Heart left ventricle (tissue), 13 donors: ENCODE measurements at regions not wholly inside any gene's neighbourhood (a gene's known extent, or its start where the extent isn't known, plus 50 kb on each side); places are given as distances from the start of the nearest gene placed in this dataset.

Source experiments
- POLR2A ChIP-seq, 2 donors: fragments of 450-650 bp; IDR thresholded peaks; one replicate each; pipeline ENCODE4 v1.6.1; 2017; ENCODE audit warnings: antibody characterized with exemption in 2 of 2, mild to moderate bottlenecking in 2 of 2, moderate library complexity in 2 of 2
- TF ChIP-seq, protein P1 (sequence below), 12 donors: fragments of 200-600 bp; sonication (generic) in 4 of 12; IDR thresholded peaks; one replicate each; pipeline versions ENCODE4 v1.5.0 to v1.8.0; 2018 to 2022; ENCODE audit warnings: antibody characterized with exemption in 12 of 12, mild to moderate bottlenecking in 5 of 12
- donor health status: ischemic (EF 13 %, LVEDD 7.1; RV severe dilation, severe dysfunction).
- donor health status: DM: no; HTN: yes; CAD: no.
- donor health status: DM: no; HTN: no; CAD: no.
- donor health status: ischemic (EF 25% LVEDD 6.9; RV normal size, moderate dysfunction).
- donor health status: ischemic (EF 25% LVEDD 5.7; RV mildly dilated, moderate dysfunction).
- donor health status: ischemic (EF 35%, LVEDD 5.7; RV mildly dilated, moderate dysfunction).
- donor health status: nonischemic (EF 11% LVEDD 7.7; RV severe dilation, severe dysfunction).
- donor health status: DM: yes; HTN: yes; CAD: no.
- donor health status: PGD.
- donor health status: ischemic (EF 29% LVEDD 5.4; RV normal size, mild dysfunction).
- donor health status: nonischemic (EF 23%, LVEDD 6.1; RV moderate dilation, normal function).

DNA sequence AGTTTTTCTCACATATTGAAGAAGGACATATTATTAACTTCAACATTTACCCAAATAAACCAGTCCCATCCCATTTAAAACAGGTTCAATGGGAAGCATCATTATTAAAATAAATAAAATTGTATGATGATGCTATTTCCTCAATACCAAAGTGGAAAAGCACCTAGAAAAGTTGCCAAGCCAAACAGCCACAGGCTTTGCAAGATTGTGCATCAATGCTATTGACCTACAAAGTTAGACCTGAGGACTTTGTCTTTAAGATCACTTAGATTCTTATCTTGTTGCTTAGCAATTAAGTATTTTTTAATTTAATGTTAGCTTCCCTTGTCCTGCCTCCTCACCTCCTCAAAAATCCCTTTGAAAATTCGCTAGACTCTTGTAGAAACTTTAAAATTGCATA lies 132.1 kb downstream of the SAMD5 start:
- no peak for TF ChIP-seq POLR2A (IDR thresholded peaks at IDR 0.05)
- TF ChIP-seq, protein P1, sequence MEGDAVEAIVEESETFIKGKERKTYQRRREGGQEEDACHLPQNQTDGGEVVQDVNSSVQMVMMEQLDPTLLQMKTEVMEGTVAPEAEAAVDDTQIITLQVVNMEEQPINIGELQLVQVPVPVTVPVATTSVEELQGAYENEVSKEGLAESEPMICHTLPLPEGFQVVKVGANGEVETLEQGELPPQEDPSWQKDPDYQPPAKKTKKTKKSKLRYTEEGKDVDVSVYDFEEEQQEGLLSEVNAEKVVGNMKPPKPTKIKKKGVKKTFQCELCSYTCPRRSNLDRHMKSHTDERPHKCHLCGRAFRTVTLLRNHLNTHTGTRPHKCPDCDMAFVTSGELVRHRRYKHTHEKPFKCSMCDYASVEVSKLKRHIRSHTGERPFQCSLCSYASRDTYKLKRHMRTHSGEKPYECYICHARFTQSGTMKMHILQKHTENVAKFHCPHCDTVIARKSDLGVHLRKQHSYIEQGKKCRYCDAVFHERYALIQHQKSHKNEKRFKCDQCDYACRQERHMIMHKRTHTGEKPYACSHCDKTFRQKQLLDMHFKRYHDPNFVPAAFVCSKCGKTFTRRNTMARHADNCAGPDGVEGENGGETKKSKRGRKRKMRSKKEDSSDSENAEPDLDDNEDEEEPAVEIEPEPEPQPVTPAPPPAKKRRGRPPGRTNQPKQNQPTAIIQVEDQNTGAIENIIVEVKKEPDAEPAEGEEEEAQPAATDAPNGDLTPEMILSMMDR (IDR thresholded peaks at IDR 0.05), result no peak
